Ishikawa (cell line): ENCODE measurements at regions not wholly inside any gene's neighbourhood (a gene's known extent, or its start where the extent isn't known, plus 50 kb on each side); places are given as distances from the start of the nearest gene placed in this dataset.

Source experiments
- EP300 ChIP-seq: IDR thresholded peaks from 2 replicates; pipeline ENCODE4 v1.6.1; 2012; ENCODE audit warnings: borderline replicate concordance
- NFIC ChIP-seq: IDR thresholded peaks from 2 replicates; pipeline ENCODE4 v1.6.1; 2012
- RAD21 ChIP-seq: IDR thresholded peaks from 2 replicates; pipeline ENCODE4 v1.6.1; 2012; ENCODE audit warnings: low read depth
- TAF1 ChIP-seq: IDR thresholded peaks from 2 replicates; pipeline ENCODE4 v1.6.1; 2012; ENCODE audit warnings: low read depth, mild to moderate bottlenecking
- YY1 ChIP-seq: IDR thresholded peaks from 2 replicates; pipeline ENCODE4 v1.6.1; 2012; ENCODE audit warnings: low read depth
- ZBTB7A ChIP-seq: IDR thresholded peaks from 2 replicates; pipeline ENCODE4 v1.6.1; 2012; ENCODE audit warnings: low read depth
- TF ChIP-seq, protein P1 (sequence below): IDR thresholded peaks from 2 replicates; pipeline ENCODE4 v1.6.1; 2012; ENCODE audit warnings: low read depth, mild to moderate bottlenecking

DNA sequence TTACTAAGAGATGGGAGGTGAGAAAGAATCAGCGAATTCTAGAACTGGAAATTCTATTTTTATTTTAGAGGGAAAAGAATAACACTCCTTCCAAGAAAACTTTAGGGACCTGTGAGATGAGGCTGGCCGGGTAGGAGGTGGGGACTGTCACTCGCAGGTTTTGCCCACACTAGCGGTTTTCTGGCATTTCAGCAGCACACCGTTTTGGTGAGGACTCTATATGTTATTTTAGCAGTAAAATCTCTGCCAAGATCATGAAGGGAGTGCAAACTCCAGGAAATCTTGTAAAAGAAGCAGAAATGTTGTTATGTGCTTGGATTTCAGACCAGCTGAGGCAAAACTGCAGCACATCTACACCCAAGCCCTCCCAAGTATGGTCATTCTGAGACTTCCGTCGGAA lies 470.6 kb downstream of the PSAT1 start:
- TF ChIP-seq YY1 (no peak), NFIC (no peak), EP300 (no peak), TAF1 (no peak), ZBTB7A (no peak), RAD21 (no peak)
- TF ChIP-seq, protein P1, sequence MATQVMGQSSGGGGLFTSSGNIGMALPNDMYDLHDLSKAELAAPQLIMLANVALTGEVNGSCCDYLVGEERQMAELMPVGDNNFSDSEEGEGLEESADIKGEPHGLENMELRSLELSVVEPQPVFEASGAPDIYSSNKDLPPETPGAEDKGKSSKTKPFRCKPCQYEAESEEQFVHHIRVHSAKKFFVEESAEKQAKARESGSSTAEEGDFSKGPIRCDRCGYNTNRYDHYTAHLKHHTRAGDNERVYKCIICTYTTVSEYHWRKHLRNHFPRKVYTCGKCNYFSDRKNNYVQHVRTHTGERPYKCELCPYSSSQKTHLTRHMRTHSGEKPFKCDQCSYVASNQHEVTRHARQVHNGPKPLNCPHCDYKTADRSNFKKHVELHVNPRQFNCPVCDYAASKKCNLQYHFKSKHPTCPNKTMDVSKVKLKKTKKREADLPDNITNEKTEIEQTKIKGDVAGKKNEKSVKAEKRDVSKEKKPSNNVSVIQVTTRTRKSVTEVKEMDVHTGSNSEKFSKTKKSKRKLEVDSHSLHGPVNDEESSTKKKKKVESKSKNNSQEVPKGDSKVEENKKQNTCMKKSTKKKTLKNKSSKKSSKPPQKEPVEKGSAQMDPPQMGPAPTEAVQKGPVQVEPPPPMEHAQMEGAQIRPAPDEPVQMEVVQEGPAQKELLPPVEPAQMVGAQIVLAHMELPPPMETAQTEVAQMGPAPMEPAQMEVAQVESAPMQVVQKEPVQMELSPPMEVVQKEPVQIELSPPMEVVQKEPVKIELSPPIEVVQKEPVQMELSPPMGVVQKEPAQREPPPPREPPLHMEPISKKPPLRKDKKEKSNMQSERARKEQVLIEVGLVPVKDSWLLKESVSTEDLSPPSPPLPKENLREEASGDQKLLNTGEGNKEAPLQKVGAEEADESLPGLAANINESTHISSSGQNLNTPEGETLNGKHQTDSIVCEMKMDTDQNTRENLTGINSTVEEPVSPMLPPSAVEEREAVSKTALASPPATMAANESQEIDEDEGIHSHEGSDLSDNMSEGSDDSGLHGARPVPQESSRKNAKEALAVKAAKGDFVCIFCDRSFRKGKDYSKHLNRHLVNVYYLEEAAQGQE = no peak
